IPS DF 6.9 (cell line): ENCODE measurements at regions not wholly inside any gene's neighbourhood (a gene's known extent, or its start where the extent isn't known, plus 50 kb on each side); places are given as distances from the start of the nearest gene placed in this dataset.
"Not testable (repeated sequence)": the region's sequence is repeated elsewhere in the genome, so short reads cannot be mapped to it uniquely, and the experiment has no call there.

Experiments
- DNase-seq: peaks from one replicate; pipeline ENCODE4 v3.0.0-alpha.2; 2013; ENCODE audit warnings: low read depth, low spot score
- H3K27ac ChIP-seq: one replicate; pipeline ENCODE4 v1.5.1; 2013; ENCODE audit warnings: low read length, control low read depth
- H3K27me3 ChIP-seq: 2 replicates; pipeline ENCODE4 v1.6.1; 2013; ENCODE audit warnings: mild to moderate bottlenecking, low read length; ENCODE audit not compliant: control insufficient read depth, insufficient read depth
- H3K36me3 ChIP-seq: 2 replicates; pipeline ENCODE4 v1.6.1; 2013; ENCODE audit warnings: low read length; ENCODE audit not compliant: control insufficient read depth, insufficient read depth
- H3K4me1 ChIP-seq: 2 replicates; pipeline ENCODE4 v1.6.1; 2013; ENCODE audit warnings: low read length; ENCODE audit not compliant: control insufficient read depth, insufficient read depth
- H3K4me3 ChIP-seq: 2 replicates; pipeline ENCODE4 v1.5.1; 2013; ENCODE audit warnings: mild to moderate bottlenecking, low read length
- H3K9me3 ChIP-seq: 2 replicates; pipeline ENCODE4 v1.6.1; 2013; ENCODE audit warnings: low read length, inconsistent platforms; ENCODE audit not compliant: control insufficient read depth, insufficient read depth
- WGBS: extraction: QIAGEN DNeasy Blood & Tissue Kit; methylation state at CpG from one replicate; pipeline ENCODE4 v1.1.7; 2013; ENCODE audit warnings: mixed read lengths, missing lambda C conversion rate; ENCODE audit not compliant: insufficient read length, insufficient coverage; 5-methylcytosine and 5-hydroxymethylcytosine counted together

DNA sequence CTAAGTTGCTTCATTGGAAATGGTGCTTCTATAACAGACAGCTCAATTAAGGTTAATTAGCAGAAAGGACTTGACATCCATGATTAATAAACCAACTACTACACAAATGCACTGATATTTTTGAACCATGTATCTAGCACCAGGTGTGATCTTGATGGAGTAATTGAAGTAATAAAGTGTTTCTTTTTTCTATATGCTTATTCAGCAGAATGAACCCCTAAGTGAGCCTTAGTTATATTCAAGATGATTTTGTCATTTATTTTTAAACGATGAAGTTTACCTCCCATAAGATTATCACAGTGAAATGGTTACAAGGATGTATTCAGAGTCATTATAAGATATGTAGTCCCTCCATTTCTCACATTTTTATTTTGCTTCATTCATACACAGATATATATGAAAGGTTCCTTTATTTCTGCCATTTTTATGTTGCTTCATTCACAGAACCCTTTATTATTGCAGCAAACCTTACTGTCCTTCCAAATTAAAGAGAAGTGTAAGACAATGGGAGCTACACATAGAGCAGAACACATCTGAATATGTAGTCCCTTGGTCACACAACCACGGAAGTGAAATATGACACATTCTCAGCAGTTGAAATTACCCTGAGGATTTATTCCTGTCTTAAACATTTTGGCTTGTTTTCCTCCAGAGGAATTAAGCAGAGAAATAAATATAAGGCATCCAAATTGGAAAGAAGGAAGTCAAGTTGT is 295.0 kb downstream of the RAP2B start:
- no peaks in the 10 kb centered on the region for H3K4me1 ChIP-seq
- no peak for DNase-seq
- H3K27ac ChIP-seq = no peak overlapping the region
- no peaks in the 10 kb centered on the region for H3K27me3 ChIP-seq
- no peaks in the 10 kb centered on the region for H3K36me3 ChIP-seq
- no peaks in the 10 kb centered on the region for H3K9me3 ChIP-seq
- no CpG with 5 or more reads among the region's 2 CpGs for WGBS
- H3K4me3 ChIP-seq = no peak overlapping the region

DNA sequence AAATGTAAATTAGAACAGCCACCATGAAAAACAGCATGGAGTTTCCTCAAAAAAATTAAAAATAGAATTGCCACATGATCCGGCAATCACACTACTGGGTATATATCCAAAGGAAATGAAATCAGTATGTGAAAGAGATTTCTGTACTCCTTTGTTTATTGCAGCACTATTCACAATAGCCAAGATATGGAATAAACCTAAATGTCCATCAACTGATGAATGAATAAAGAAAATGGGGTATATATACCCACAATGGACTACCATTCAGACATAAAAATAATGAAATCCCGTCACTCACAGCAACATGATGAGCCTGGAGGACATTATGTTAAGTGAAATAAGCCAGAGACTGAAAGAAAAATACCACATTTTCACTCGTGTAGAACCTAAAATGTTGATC is 296.9 kb downstream of the RAP2B start:
- no CpG with 5 or more reads among the region's 3 CpGs for WGBS
- Histone ChIP-seq H3K27ac (no peak overlapping the region), H3K36me3 (no peaks in the 10 kb centered on the region), H3K27me3 (no peaks in the 10 kb centered on the region), H3K9me3 (no peaks in the 10 kb centered on the region), H3K4me1 (no peaks in the 10 kb centered on the region), H3K4me3 (no peak overlapping the region)
- no peak for DNase-seq

DNA sequence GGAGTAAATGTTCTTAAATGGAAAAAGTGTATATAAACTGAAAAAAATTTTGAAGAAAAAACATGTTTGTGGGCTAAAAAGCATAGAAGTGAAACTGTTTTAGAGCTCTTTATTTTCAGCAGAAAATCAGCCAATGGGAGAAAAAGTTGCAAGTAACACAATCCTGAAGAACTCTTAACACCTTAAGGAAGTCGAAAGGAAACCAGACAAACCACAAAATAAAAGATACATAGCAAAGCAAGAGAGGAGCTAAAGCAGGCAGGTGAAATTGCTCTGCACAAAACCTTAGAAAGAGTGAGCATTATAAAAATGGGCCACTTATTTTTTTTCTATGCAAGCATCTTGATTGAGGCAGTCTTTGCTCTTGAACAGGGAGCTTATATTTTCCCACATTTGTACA is 300.5 kb downstream of the RAP2B start:
- no CpG with 5 or more reads among the region's 1 CpG for whole genome bisulfite sequencing
- Histone ChIP-seq H3K27ac (no peak overlapping the region), H3K36me3 (no peaks in the 10 kb centered on the region), H3K9me3 (no peaks in the 10 kb centered on the region), H3K4me1 (no peaks in the 10 kb centered on the region), H3K4me3 (no peak overlapping the region), H3K27me3 (no peaks in the 10 kb centered on the region)
- no peak for DNase-seq

DNA sequence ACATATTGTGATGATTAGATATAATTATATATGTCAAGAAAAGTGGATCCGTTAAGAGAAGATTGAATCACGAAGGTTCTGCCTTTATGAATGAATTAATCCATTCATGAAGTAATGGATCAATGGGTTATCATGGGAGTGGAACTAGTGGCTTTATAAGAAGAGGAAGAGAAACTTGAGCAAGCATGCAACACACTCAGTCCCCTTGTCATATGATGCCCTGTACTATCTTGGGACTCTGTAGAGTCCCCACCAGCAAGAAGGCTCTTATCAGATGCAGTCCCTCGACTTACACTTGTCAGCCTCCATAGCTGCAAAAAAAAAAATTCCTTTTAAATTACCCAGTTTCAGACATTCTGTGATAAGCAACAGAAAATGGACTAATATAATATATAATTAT is 301.9 kb downstream of the RAP2B start:
- Histone ChIP-seq H3K36me3 (no peaks in the 10 kb centered on the region), H3K4me1 (no peaks in the 10 kb centered on the region), H3K27me3 (no peaks in the 10 kb centered on the region), H3K4me3 (no peak overlapping the region), H3K9me3 (no peaks in the 10 kb centered on the region), H3K27ac (no peak overlapping the region)
- DNase-seq = no peak
- no CpG with 5 or more reads among the region's 3 CpGs for WGBS

DNA sequence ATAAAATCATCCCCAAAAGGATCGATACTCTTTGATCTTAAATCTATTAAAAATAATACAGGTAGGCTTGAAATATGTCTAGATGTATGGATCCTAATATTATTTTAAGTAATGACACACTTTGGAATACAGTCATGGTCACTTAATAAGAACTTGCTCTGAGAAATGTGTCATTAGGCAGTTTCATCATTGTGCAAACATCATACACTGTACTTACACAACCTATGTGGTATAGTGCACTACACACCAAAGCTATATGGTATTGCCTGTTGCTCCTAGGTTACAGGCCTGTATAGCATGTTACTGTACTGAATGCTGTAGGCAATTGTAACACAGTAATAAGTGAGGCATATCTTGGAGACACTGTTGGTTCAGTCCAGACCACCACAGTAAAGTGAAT is 307.1 kb downstream of the RAP2B start:
- Histone ChIP-seq H3K4me3 (no peak overlapping the region), H3K36me3 (no peaks in the 10 kb centered on the region), H3K27ac (no peak overlapping the region), H3K27me3 (no peaks in the 10 kb centered on the region), H3K9me3 (no peaks in the 10 kb centered on the region), H3K4me1 (no peaks in the 10 kb centered on the region)
- no CpG with 5 or more reads among the region's 1 CpG for whole genome bisulfite sequencing
- no peak for DNase-seq

DNA sequence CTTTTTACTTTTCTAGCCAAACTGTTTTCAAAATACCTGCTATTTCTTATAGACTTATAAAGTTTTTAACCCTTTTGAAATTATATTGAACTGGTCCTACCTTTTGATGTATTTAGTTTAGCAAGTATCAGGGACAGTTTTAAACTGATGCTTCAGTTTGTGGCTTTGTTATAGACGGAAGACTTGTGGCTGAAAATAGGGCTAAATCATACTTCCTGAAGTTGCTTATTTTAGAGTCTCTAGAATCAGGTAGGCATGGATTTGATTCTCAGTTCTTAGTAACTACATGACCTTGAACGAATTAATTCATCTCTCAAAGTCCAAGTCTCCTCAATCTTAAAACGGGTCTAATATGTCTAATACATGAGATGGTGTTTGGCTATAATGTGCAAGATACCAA is 322.8 kb downstream of the RAP2B start:
- Histone ChIP-seq H3K4me1 (no peaks in the 10 kb centered on the region), H3K36me3 (no peaks in the 10 kb centered on the region), H3K9me3 (no peaks in the 10 kb centered on the region), H3K4me3 (no peak overlapping the region), H3K27ac (no peak overlapping the region), H3K27me3 (no peaks in the 10 kb centered on the region)
- DNase-seq = no peak
- no CpG with 5 or more reads among the region's 3 CpGs for WGBS

DNA sequence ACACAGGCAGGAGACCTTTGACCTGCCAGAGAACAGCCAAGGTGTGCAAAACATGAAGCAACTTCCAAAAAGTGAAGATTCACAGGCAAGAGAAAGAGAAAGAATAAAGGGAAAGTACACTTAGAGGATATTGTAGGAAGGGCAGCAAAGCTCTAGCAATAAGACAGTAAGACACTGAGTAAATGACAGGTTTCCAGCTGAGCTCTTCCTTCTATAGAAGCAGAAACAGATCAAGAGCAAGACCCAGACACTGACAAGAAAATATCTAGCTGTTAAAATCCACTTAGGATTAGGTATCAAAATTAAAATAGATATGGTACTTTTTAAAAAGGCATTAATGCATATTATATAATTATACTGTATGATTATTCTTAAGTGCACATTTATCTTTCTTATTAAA is 333.4 kb downstream of the RAP2B start:
- H3K9me3 ChIP-seq = no peaks in the 10 kb centered on the region
- H3K27me3 ChIP-seq = no peaks in the 10 kb centered on the region
- H3K4me3 ChIP-seq = no peak overlapping the region
- H3K4me1 ChIP-seq = no peaks in the 10 kb centered on the region
- no peaks in the 10 kb centered on the region for H3K36me3 ChIP-seq
- H3K27ac ChIP-seq = no peak overlapping the region
- DNase-seq = no peak

DNA sequence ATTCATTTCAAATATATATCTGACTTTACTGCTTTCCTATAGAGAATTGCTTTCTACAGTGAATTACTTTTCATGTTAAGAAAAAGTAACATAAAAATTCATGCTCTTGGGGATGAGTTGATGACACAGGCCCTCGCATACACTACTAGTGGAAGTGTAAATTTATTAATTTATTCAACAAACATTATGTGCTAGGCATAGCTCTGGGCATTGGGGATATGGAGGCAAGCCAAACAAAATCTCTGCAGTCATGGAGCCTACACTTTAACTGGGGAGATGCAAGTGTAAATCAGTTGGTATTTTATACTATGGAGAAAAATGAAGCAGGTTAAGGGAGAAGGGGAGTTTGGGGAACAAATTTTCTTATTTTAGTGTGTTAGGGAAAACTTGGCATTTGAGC is 340.7 kb downstream of the RAP2B start:
- no peaks in the 10 kb centered on the region for H3K4me1 ChIP-seq
- DNase-seq = no peak
- H3K4me3 ChIP-seq = no peak overlapping the region
- no peaks in the 10 kb centered on the region for H3K27me3 ChIP-seq
- H3K27ac ChIP-seq = no peak overlapping the region
- H3K36me3 ChIP-seq = no peaks in the 10 kb centered on the region
- no CpG with 5 or more reads among the region's 1 CpG for WGBS
- H3K9me3 ChIP-seq = no peaks in the 10 kb centered on the region

DNA sequence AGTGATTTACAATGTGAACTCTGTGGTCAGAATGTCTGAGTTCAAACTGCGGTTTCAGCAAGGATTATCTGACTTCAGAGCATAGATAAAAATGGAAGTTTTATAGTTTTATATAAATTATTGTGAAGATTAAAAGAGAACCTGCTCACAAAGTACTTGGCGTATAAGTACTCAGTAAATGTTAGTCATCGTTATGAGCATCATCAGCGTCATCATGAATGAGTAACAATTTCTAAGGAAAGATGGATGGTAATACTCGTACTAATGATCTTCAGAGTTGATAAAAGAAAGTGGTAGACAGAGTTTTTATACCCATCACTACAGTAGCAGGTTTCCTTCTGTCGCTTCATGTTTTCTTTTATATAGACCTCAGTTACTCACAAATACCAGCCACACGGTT is 341.8 kb downstream of the RAP2B start:
- no peak for DNase-seq
- H3K4me1 ChIP-seq = no peaks in the 10 kb centered on the region
- H3K9me3 ChIP-seq = no peaks in the 10 kb centered on the region
- H3K27ac ChIP-seq = no peak overlapping the region
- WGBS = no CpG with 5 or more reads among the region's 7 CpGs
- no peak overlapping the region for H3K4me3 ChIP-seq
- no peaks in the 10 kb centered on the region for H3K27me3 ChIP-seq
- no peaks in the 10 kb centered on the region for H3K36me3 ChIP-seq

DNA sequence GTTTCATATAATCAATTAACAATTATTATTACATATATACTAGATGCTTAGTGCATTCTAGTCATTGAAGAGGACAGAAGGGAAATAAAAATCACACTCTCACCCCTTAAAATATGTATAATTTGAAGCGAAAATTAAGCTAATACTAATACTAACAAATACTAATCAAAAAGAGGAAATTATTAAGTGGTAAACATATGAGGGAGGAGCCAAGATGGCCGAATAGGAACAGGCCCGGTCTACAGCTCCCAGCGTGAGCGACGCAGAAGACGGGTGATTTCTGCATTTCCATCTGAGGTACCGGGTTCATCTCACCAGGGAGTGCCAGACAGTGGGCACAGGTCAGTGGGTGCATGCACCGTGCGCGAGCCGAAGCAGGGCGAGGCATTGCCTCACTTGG is 344.2 kb downstream of the RAP2B start:
- H3K4me3 ChIP-seq, DNase-seq, H3K27me3 ChIP-seq, H3K9me3 ChIP-seq, H3K4me1 ChIP-seq, H3K27ac ChIP-seq, H3K36me3 ChIP-seq: not testable (repeated sequence)
- no CpG with 5 or more reads among the region's 13 CpGs for WGBS

DNA sequence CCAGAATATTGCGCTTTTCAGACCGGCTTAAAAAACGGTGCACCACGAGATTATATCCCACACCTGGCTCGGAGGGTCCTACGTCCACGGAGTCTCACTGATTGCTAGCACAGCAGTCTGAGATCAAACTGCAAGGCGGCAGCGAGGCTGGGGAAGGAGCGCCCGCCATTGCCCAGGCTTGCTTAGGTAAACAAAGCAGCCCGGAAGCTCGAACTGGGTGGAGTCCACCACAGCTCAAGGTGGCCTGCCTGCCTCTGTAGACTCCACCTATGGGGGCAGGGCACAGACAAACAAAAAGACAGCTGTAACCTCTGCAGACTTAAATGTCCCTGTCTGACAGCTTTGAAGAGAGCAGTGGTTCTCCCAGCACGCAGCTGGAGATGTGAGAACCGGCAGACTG is 344.7 kb downstream of the RAP2B start:
- H3K27ac ChIP-seq, H3K36me3 ChIP-seq, H3K4me3 ChIP-seq, H3K27me3 ChIP-seq, H3K4me1 ChIP-seq, H3K9me3 ChIP-seq, DNase-seq: not testable (repeated sequence)
- no CpG with 5 or more reads among the region's 15 CpGs for WGBS
